OCI-LY1 (cell line): ENCODE measurements at regions not wholly inside any gene's neighbourhood (a gene's known extent, or its start where the extent isn't known, plus 50 kb on each side); places are given as distances from the start of the nearest gene placed in this dataset.

Experiments used
- H2AFZ ChIP-seq: fragments of 200-600 bp; sonication (generic), shearing (Covaris generic); 2 replicates; pipeline ENCODE4 v1.6.0; 2014; ENCODE audit warnings: antibody characterized with exemption, mild to moderate bottlenecking, low read length
- H3F3A ChIP-seq: fragments of 200-600 bp; sonication (generic), shearing (Covaris generic); 2 replicates; pipeline ENCODE4 v1.6.0; 2014; ENCODE audit warnings: mild to moderate bottlenecking, antibody characterized with exemption, low read length, moderate library complexity; ENCODE audit not compliant: insufficient read depth
- H3K27ac ChIP-seq: fragments of 200-600 bp; sonication (generic); 2 replicates; pipeline ENCODE4 v1.5.1; 2014; ENCODE audit warnings: low read length, mixed run types, mild to moderate bottlenecking, low read depth; ENCODE audit not compliant: poor library complexity, severe bottlenecking
- H3K27me3 ChIP-seq: fragments of 200-600 bp; sonication (generic); 2 replicates; pipeline ENCODE4 v1.6.0; 2014; ENCODE audit warnings: antibody characterized with exemption, mild to moderate bottlenecking, low read length, moderate library complexity; ENCODE audit not compliant: insufficient read depth
- H3K36me3 ChIP-seq: fragments of 200-600 bp; sonication (generic); 2 replicates; pipeline ENCODE4 v1.6.1; 2014; ENCODE audit warnings: mild to moderate bottlenecking, antibody characterized with exemption, low read length, moderate library complexity, mixed read lengths; ENCODE audit not compliant: insufficient read depth
- H3K4me1 ChIP-seq: fragments of 200-600 bp; sonication (generic); 2 replicates; pipeline ENCODE4 v1.5.1; 2014; ENCODE audit warnings: mild to moderate bottlenecking, low read length, moderate library complexity; ENCODE audit not compliant: insufficient read depth, severe bottlenecking
- H3K4me2 ChIP-seq: fragments of 200-600 bp; sonication (generic), shearing (Covaris generic); 2 replicates; pipeline ENCODE4 v1.6.1; 2014; ENCODE audit warnings: low read length
- H3K4me3 ChIP-seq: fragments of 200-600 bp; sonication (generic); 2 replicates; pipeline ENCODE4 v1.5.1; 2014; ENCODE audit warnings: low read length, low read depth, mild to moderate bottlenecking, mixed read lengths; ENCODE audit not compliant: poor library complexity, severe bottlenecking
- H3K79me2 ChIP-seq: fragments of 200-600 bp; shearing (Covaris generic); 2 replicates; pipeline ENCODE4 v1.6.1; 2016; ENCODE audit warnings: mixed run types, low read length, mixed read lengths; ENCODE audit not compliant: insufficient read depth
- H3K9ac ChIP-seq: fragments of 200-600 bp; sonication (generic), shearing (Covaris generic); 2 replicates; pipeline ENCODE4 v1.6.1; 2014; ENCODE audit warnings: mild to moderate bottlenecking, low read length, mixed read lengths
- H3K9me2 ChIP-seq: fragments of 200-600 bp; sonication (generic), shearing (Covaris generic); 2 replicates; pipeline ENCODE4 v1.6.1; 2014; ENCODE audit warnings: low read depth, mild to moderate bottlenecking, low read length, mixed read lengths
- H3K9me3 ChIP-seq: fragments of 200-600 bp; shearing (Covaris generic); 2 replicates; pipeline ENCODE4 v1.6.1; 2014; ENCODE audit warnings: low read length, mixed read lengths
- H4K20me1 ChIP-seq: fragments of 200-600 bp; sonication (generic), shearing (Covaris generic); 2 replicates; pipeline ENCODE4 v1.6.0; 2016; ENCODE audit warnings: mild to moderate bottlenecking, low read length; ENCODE audit not compliant: insufficient read depth
- CTCF ChIP-seq: fragments of 200-600 bp; sonication (generic), shearing (Covaris generic); IDR thresholded peaks from 2 replicates; pipeline ENCODE4 v1.5.1; 2017; ENCODE audit warnings: mild to moderate bottlenecking, antibody characterized with exemption, low read length, moderate library complexity, mixed read lengths
- EZH2 ChIP-seq: fragments of 200-600 bp; sonication (generic), shearing (Covaris generic); IDR thresholded peaks from 2 replicates; pipeline ENCODE4 v1.8.0; 2017; ENCODE audit warnings: borderline replicate concordance, mixed run types, mild to moderate bottlenecking, antibody characterized with exemption, low read length, moderate library complexity, mixed read lengths

DNA sequence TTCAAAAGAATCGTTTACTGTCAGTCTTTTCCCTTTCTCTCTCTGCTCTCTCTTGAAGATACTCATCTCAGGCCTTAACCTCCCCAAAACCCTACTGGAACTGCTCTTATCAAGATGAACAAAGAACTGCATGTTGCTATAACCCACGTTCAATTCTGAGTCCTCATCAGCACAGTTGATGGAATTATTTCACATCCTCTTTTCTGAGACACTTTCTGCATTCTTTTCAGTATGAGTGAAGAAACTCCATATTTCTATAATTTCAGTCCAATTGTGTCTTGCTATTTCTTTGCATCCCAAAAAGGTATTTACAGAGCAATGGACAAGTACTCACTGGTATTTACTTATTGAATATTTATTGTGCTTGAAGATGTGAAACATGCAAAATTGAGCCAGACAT is 160.1 kb upstream of the CPNE8 start:
- TF ChIP-seq CTCF: no peak
- TF ChIP-seq EZH2: no peak
- Histone ChIP-seq H3K4me2 (no peak overlapping the region), H3K36me3 (no peaks in the 10 kb centered on the region), H3K79me2 (no peaks in the 10 kb centered on the region), H3K9me2 (no peaks in the 10 kb centered on the region), H3K9me3 (no peaks in the 10 kb centered on the region), H3K27ac (no peak overlapping the region), H3K4me1 (no peaks in the 10 kb centered on the region), H4K20me1 (no peaks in the 10 kb centered on the region), H3F3A (no peaks in the 10 kb centered on the region), H3K27me3 (no peaks in the 10 kb centered on the region), H2AFZ (no peak overlapping the region), H3K9ac (no peak overlapping the region), H3K4me3 (no peak overlapping the region)

- no peaks in the 10 kb centered on the region for H3K79me2 ChIP-seq
- no peaks in the 10 kb centered on the region for H3K27me3 ChIP-seq
- H2AFZ ChIP-seq: no peak overlapping the region
- H3K4me3 ChIP-seq: no peak overlapping the region
- no peak overlapping the region for H3K27ac ChIP-seq
- H3F3A ChIP-seq: no peaks in the 10 kb centered on the region
- H3K4me2 ChIP-seq: no peak overlapping the region
- H4K20me1 ChIP-seq: no peaks in the 10 kb centered on the region
- TF ChIP-seq CTCF (no peak), EZH2 (no peak)
- no peaks in the 10 kb centered on the region for H3K9me3 ChIP-seq
- no peaks in the 10 kb centered on the region for H3K36me3 ChIP-seq
- H3K9me2 ChIP-seq: no peaks in the 10 kb centered on the region
- no peaks in the 10 kb centered on the region for H3K4me1 ChIP-seq
- no peak overlapping the region for H3K9ac ChIP-seq
Observed at GRCh38 chr12:39064708-39065107, 159.3 kb upstream of the CPNE8 start.

DNA sequence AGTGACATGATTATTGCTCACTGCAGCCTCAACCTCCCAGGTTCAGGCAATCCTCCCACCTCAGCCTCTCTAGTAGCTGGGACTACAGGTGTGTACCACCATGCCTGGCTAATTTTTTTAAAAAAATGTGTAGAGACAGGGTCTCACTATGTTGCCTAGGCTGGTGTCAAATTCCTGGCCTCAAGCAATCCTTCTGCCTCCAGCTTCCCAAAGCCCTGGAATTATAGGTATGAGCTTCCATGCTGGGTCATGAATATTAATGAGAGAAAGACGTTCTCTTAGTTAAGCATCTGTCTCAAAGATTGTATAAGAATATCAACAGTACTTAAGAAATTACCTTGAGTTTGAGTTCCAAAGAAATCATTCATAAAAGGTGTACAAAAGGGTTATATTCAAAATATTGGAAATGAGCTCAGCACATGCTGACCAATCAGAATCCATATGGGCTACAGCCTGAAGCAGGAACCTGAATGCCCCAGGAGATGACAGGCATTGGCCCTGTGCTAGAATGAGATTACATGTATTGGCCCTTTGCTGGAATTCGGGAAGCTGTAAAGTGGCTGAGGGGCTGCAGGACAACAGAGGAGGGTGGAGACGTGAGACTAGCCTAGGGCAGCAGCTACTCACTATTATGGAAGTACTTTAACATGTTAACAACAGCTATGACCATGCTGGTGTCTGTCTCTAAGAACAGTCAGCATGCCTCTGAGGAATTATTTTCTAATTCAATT is 157.0 kb upstream of the CPNE8 start:
- Histone ChIP-seq H3K79me2 (no peaks in the 10 kb centered on the region), H3K27me3 (no peaks in the 10 kb centered on the region), H3F3A (no peaks in the 10 kb centered on the region), H3K36me3 (no peaks in the 10 kb centered on the region), H3K4me3 (no peak overlapping the region), H3K4me1 (no peaks in the 10 kb centered on the region), H3K9me2 (no peaks in the 10 kb centered on the region), H3K4me2 (no peak overlapping the region), H2AFZ (no peak overlapping the region), H3K27ac (no peak overlapping the region), H3K9ac (no peak overlapping the region), H3K9me3 (no peaks in the 10 kb centered on the region), H4K20me1 (no peaks in the 10 kb centered on the region)
- no peak for TF ChIP-seq EZH2
- no peak for TF ChIP-seq CTCF
